Endothelial cell of umbilical vein (primary cell): ENCODE measurements at regions not wholly inside any gene's neighbourhood (a gene's known extent, or its start where the extent isn't known, plus 50 kb on each side); places are given as distances from the start of the nearest gene placed in this dataset.

Experiments used
- BruUV-seq: library from RNA; stranded (reverse); fragments of 400-500 nt; replicated peaks from 2 replicates; lab custom pipeline; 2021; lab: Mats Ljungman, UMichigan
- CTCF ChIA-PET: fragments of 300-600, 350-600 bp; sonication (Branson Sonifier 250); formaldehyde crosslinking; loops from one replicate; lab custom pipeline; 2021; ENCODE audit warnings: antibody characterized with exemption, inconsistent platforms; lab: Charles Lee
- POLR2A ChIA-PET: fragments of 300-600, 350-600 bp; sonication (Branson Sonifier 250); formaldehyde crosslinking; loops from one replicate; lab custom pipeline; 2021; ENCODE audit warnings: antibody characterized with exemption, inconsistent platforms; lab: Charles Lee
- DNase-seq: peaks from one replicate; pipeline ENCODE4 v3.0.0-alpha.2; 2011; ENCODE audit warnings: low read depth, low spot score
- FAIRE-seq: peaks from 2 replicates; lab custom pipeline; 2011; peaks lifted over from hg19 to GRCh38; lab: Jason Lieb, UNC
- H2AFZ ChIP-seq: 2 replicates; pipeline ENCODE4 v1.6.0; 2012; ENCODE audit warnings: low read depth, low read length, control low read depth, inconsistent platforms
- H3K27ac ChIP-seq: 2 replicates; pipeline ENCODE4 v1.5.1; 2011; ENCODE audit warnings: low read depth, mild to moderate bottlenecking, control low read depth, low read length, moderate library complexity; ENCODE audit not compliant: insufficient read depth
- H3K27me3 ChIP-seq, 2 experiments: 2 replicates each; pipeline versions ENCODE4 v1.6.0 to v1.6.1; 2011; ENCODE audit warnings: low read length in 2 of 2, mixed read lengths in 1 of 2; ENCODE audit not compliant: control insufficient read depth in 2 of 2, insufficient read depth in 2 of 2
- H3K36me3 ChIP-seq, 2 experiments: 2 replicates in 1 of 2; 3 replicates in 1 of 2; pipeline ENCODE4 v1.5.1; 2011; ENCODE audit warnings: low read length in 2 of 2, mild to moderate bottlenecking in 1 of 2, moderate library complexity in 1 of 2; ENCODE audit not compliant: control insufficient read depth in 2 of 2, insufficient read depth in 2 of 2; ENCODE audit errors: extremely low read depth in 1 of 2
- H3K4me1 ChIP-seq: 3 replicates; pipeline ENCODE4 v1.5.1; 2011; ENCODE audit warnings: mild to moderate bottlenecking, low read length; ENCODE audit not compliant: control insufficient read depth, insufficient read depth; ENCODE audit errors: extremely low read depth
- H3K4me2 ChIP-seq: 2 replicates; pipeline ENCODE4 v1.6.1; 2011; ENCODE audit warnings: low read length, control low read depth, mixed read lengths; ENCODE audit not compliant: insufficient read depth
- H3K4me3 ChIP-seq, 3 experiments: fragments of 200-600 bp in 1 of 3; sonication (generic), shearing (Covaris generic) in 1 of 3; replicated peaks in 1 of 3; 2 replicates each; pipeline ENCODE4 v1.5.1; 2011 to 2016; ENCODE audit warnings: control low read depth in 3 of 3, low read length in 3 of 3, mild to moderate bottlenecking in 2 of 3, inconsistent platforms in 1 of 3, low read depth in 1 of 3, moderate library complexity in 1 of 3; ENCODE audit not compliant: insufficient read depth in 1 of 3
- H3K79me2 ChIP-seq: 2 replicates; pipeline ENCODE4 v1.6.0; 2012; ENCODE audit warnings: low read length, inconsistent platforms; ENCODE audit not compliant: control insufficient read depth, insufficient read depth
- H3K9ac ChIP-seq: replicated peaks from 2 replicates; pipeline ENCODE3; 2011; ENCODE audit warnings: low read length, control low read depth; ENCODE audit not compliant: insufficient read depth; ENCODE audit errors: extremely low read depth
- H3K9me1 ChIP-seq: replicated peaks from 3 replicates; pipeline ENCODE4 v1.6.0; 2011; ENCODE audit warnings: mild to moderate bottlenecking, low read length; ENCODE audit not compliant: control insufficient read depth, insufficient read depth; ENCODE audit errors: extremely low read depth
- H3K9me3 ChIP-seq: replicated peaks from 2 replicates; pipeline ENCODE4 v1.5.1; 2012; ENCODE audit warnings: low read length, inconsistent platforms; ENCODE audit not compliant: control insufficient read depth, insufficient read depth
- H4K20me1 ChIP-seq: replicated peaks from 2 replicates; pipeline ENCODE3; 2011; ENCODE audit warnings: mild to moderate bottlenecking, low read length; ENCODE audit not compliant: control insufficient read depth, insufficient read depth; ENCODE audit errors: extremely low read depth
- EZH2 ChIP-seq: IDR thresholded peaks from 2 replicates; pipeline ENCODE4 v1.6.1; 2012; ENCODE audit warnings: borderline replicate concordance, low read depth, mild to moderate bottlenecking, moderate library complexity, low read length, inconsistent platforms; ENCODE audit not compliant: severe bottlenecking
- FOS ChIP-seq: IDR thresholded peaks from 2 replicates; pipeline ENCODE4 v1.6.1; 2011; ENCODE audit warnings: mild to moderate bottlenecking, low read length, moderate library complexity, borderline replicate concordance; ENCODE audit not compliant: insufficient read depth
- GATA2 ChIP-seq: IDR thresholded peaks from 2 replicates; pipeline ENCODE4 v1.7.0; 2011; ENCODE audit warnings: low read depth, mild to moderate bottlenecking, moderate library complexity, mixed read lengths, low read length; ENCODE audit not compliant: insufficient read length, insufficient read depth
- JUN ChIP-seq: IDR thresholded peaks from 2 replicates; pipeline ENCODE4 v1.6.1; 2011; ENCODE audit warnings: borderline replicate concordance, low read depth; ENCODE audit not compliant: insufficient read length, insufficient read depth
- MYC ChIP-seq: IDR thresholded peaks from one replicate; pipeline ENCODE4 v1.6.1; 2011; ENCODE audit warnings: mild to moderate bottlenecking, low read depth, low read length
- POLR2A ChIP-seq: IDR thresholded peaks from 2 replicates; pipeline ENCODE4 v1.6.1; 2012; ENCODE audit warnings: low read depth, mild to moderate bottlenecking, control low read depth, low read length
- POLR2AphosphoS5 ChIP-seq: IDR thresholded peaks from 2 replicates; pipeline ENCODE4 v1.6.1; 2012; ENCODE audit warnings: low read depth, mild to moderate bottlenecking, control low read depth, low read length, moderate library complexity; ENCODE audit not compliant: insufficient read depth
- dilution Hi-C: fragments of 300-500 bp; cut with MboI; formaldehyde crosslinking; loops from one replicate; pipeline ENCODE4 v1.15.0; 2019; ENCODE audit warnings: low sequenced_read_pairs; ENCODE audit not compliant: extremely low pct_ligation_motif_present
- intact Hi-C: fragments of 100-400 bp; cut with micrococcal nuclease; formaldehyde crosslinking; loops from one replicate; pipeline ENCODE4 v1.10.0; 2022
- TF ChIP-seq, protein P1 (sequence below), 2 donors: IDR thresholded peaks; 1 replicate in 1 of 2; 2 replicates in 1 of 2; pipeline ENCODE4 v1.5.1; 2011; ENCODE audit warnings: low read length in 2 of 2, mild to moderate bottlenecking in 2 of 2, moderate library complexity in 2 of 2, control low read depth in 1 of 2, inconsistent platforms in 1 of 2, low read depth in 1 of 2; ENCODE audit not compliant: insufficient read depth in 1 of 2; ENCODE audit errors: extremely low read depth in 1 of 2
- TF ChIP-seq, protein P2 (sequence below): IDR thresholded peaks from 2 replicates; pipeline ENCODE4 v1.6.1; 2011; ENCODE audit not compliant: insufficient read depth, insufficient read length

DNA sequence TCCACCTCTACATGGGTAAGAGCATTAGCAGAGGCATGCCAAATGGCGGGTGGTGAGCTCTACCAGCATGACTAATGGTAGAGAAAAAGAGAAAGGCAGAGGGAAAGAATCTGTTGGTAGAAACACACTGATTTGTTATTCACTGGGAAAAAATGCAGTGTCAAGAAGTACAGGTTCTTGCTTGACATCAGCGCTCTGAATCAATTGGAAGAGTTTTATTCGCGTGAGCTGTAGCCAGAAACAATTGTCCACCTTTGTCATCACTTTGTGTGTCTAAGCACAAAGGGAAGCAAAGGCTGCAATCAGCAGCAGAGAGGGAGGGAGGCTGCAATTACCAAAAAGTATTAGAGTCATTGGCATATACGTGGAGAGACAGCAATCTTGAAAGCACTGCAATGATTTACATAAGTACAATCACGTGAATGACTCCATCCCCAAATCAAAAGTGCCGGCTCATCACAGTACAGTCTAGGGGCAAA lies 67.7 kb upstream of the HS3ST1 start:
- Histone ChIP-seq H3K4me3 (no peak overlapping the region), H3K27ac (no peak overlapping the region), H3K27me3 (no peaks in the 10 kb centered on the region), H3K4me1 (no peaks in the 10 kb centered on the region), H3K4me2 (no peak overlapping the region), H2AFZ (no peak overlapping the region), H3K79me2 (no peaks in the 10 kb centered on the region), H4K20me1 (no peaks in the 10 kb centered on the region), H3K9me3 (no peaks in the 10 kb centered on the region), H3K9me1 (no peaks in the 10 kb centered on the region), H3K9ac (no peak overlapping the region), H3K36me3 (no peaks in the 10 kb centered on the region)
- ChIA-PET POLR2A (no interaction called here), CTCF (no interaction called here)
- intact Hi-C loops (no loop called here), dilution Hi-C loops (no loop called here)
- no peak for DNase-seq
- BruUV-seq, result no TSS peak
- TF ChIP-seq JUN, result no peak
- TF ChIP-seq EZH2, result no peak
- TF ChIP-seq FOS, result no peak
- TF ChIP-seq POLR2AphosphoS5, result no peak
- TF ChIP-seq, protein P1, sequence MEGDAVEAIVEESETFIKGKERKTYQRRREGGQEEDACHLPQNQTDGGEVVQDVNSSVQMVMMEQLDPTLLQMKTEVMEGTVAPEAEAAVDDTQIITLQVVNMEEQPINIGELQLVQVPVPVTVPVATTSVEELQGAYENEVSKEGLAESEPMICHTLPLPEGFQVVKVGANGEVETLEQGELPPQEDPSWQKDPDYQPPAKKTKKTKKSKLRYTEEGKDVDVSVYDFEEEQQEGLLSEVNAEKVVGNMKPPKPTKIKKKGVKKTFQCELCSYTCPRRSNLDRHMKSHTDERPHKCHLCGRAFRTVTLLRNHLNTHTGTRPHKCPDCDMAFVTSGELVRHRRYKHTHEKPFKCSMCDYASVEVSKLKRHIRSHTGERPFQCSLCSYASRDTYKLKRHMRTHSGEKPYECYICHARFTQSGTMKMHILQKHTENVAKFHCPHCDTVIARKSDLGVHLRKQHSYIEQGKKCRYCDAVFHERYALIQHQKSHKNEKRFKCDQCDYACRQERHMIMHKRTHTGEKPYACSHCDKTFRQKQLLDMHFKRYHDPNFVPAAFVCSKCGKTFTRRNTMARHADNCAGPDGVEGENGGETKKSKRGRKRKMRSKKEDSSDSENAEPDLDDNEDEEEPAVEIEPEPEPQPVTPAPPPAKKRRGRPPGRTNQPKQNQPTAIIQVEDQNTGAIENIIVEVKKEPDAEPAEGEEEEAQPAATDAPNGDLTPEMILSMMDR (IDR thresholded peaks at IDR 0.05; ENCODE audit: extremely low read depth in 1 of 2, insufficient read depth in 1 of 2, low read depth in 1 of 2, low read length in 2 of 2), result no peak
- no peak for TF ChIP-seq MYC
- no peak for TF ChIP-seq POLR2A
- TF ChIP-seq, protein P2, sequence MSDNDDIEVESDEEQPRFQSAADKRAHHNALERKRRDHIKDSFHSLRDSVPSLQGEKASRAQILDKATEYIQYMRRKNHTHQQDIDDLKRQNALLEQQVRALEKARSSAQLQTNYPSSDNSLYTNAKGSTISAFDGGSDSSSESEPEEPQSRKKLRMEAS, result no peak
- no peak for TF ChIP-seq GATA2
- FAIRE-seq, result no peak
